ENCODE measurements at regions not wholly inside any gene's neighbourhood (a gene's known extent, or its start where the extent isn't known, plus 50 kb on each side); places are given as distances from the start of the nearest gene placed in this dataset.

- TF ChIP-seq EZH2phosphoT487 (IDR thresholded peaks at IDR 0.05; ENCODE audit: borderline replicate concordance, low read depth) (no peak), CTCF (IDR thresholded peaks at IDR 0.05) (no peak), EP300 (IDR thresholded peaks at IDR 0.05; ENCODE audit: borderline replicate concordance in 1 of 2, low read depth in 1 of 2, low read length in 1 of 2) (no peak), POLR2AphosphoS5 (IDR thresholded peaks at IDR 0.05; ENCODE audit: low read depth, low read length) (no peak), TAF1 (IDR thresholded peaks at IDR 0.05; ENCODE audit: borderline replicate concordance, low read depth, low read length) (no peak), YY1 (IDR thresholded peaks at IDR 0.05; ENCODE audit: low read depth) (no peak), FOXM1 (IDR thresholded peaks at IDR 0.05; ENCODE audit: low read depth) (no peak), SIN3A (IDR thresholded peaks at IDR 0.05; ENCODE audit: borderline replicate concordance, low read depth, low read length) (no peak), JUND (IDR thresholded peaks at IDR 0.05) (no peak), RCOR1 (IDR thresholded peaks at IDR 0.05; ENCODE audit: low read length) (no peak), SMC3 (IDR thresholded peaks at IDR 0.05; ENCODE audit: low read depth, low read length) (no peak)
Observed at GRCh38 chr12:85373045-85373444, 93.0 kb downstream of the ALX1 start.
